Loucy (cell line): ENCODE measurements at regions not wholly inside any gene's neighbourhood (a gene's known extent, or its start where the extent isn't known, plus 50 kb on each side); places are given as distances from the start of the nearest gene placed in this dataset.
A peak's percentile ranks its signal among the peaks of the same experiment; 100 is the strongest.

Experiments used
- H2AFZ ChIP-seq: fragments of 200-600 bp; sonication (generic); 2 replicates; pipeline ENCODE4 v1.6.0; 2016; ENCODE audit warnings: antibody characterized with exemption, mild to moderate bottlenecking, low read length, moderate library complexity
- H3F3A ChIP-seq: fragments of 200-600 bp; 2 replicates; pipeline ENCODE4 v1.6.0; 2016; ENCODE audit warnings: antibody characterized with exemption, low read depth, mild to moderate bottlenecking
- H3K27me3 ChIP-seq: fragments of 200-600 bp; sonication (generic); 2 replicates; pipeline ENCODE4 v1.6.1; 2014; ENCODE audit warnings: low read length, mild to moderate bottlenecking; ENCODE audit not compliant: insufficient read depth, poor library complexity, severe bottlenecking
- H3K36me3 ChIP-seq: fragments of 200-600 bp; sonication (generic); 2 replicates; pipeline ENCODE4 v1.6.1; 2016; ENCODE audit warnings: low read length; ENCODE audit not compliant: insufficient read depth
- H3K4me1 ChIP-seq: fragments of 200-600 bp; sonication (generic); 2 replicates; pipeline ENCODE4 v1.5.1; 2014; ENCODE audit warnings: low read length, mild to moderate bottlenecking; ENCODE audit not compliant: insufficient read depth, poor library complexity, severe bottlenecking
- H3K4me2 ChIP-seq: fragments of 200-600 bp; sonication (generic); 2 replicates; pipeline ENCODE4 v1.6.0; 2014; ENCODE audit warnings: antibody characterized with exemption, low read length, low read depth, mild to moderate bottlenecking; ENCODE audit not compliant: poor library complexity, severe bottlenecking
- H3K4me3 ChIP-seq: fragments of 200-600 bp; sonication (generic); 2 replicates; pipeline ENCODE4 v1.5.1; 2014; ENCODE audit warnings: low read length, mild to moderate bottlenecking, mixed read lengths; ENCODE audit not compliant: poor library complexity, severe bottlenecking
- H3K79me2 ChIP-seq: fragments of 200-600 bp; sonication (generic); 2 replicates; pipeline ENCODE4 v1.6.1; 2014; ENCODE audit warnings: low read length; ENCODE audit not compliant: insufficient read depth
- H3K9ac ChIP-seq: fragments of 200-600 bp; sonication (generic); 2 replicates; pipeline ENCODE4 v1.6.0; 2014; ENCODE audit warnings: mild to moderate bottlenecking, low read depth, low read length, moderate library complexity; ENCODE audit not compliant: poor library complexity, severe bottlenecking
- H3K9me2 ChIP-seq: fragments of 200-600 bp; sonication (generic); replicated peaks from 2 replicates; pipeline ENCODE4 v1.6.1; 2016; ENCODE audit warnings: low read depth, low read length, mixed read lengths
- H3K9me3 ChIP-seq: fragments of 200-600 bp; sonication (generic); 2 replicates; pipeline ENCODE4 v1.6.1; 2014; ENCODE audit warnings: mild to moderate bottlenecking, antibody characterized with exemption, low read length, low read depth; ENCODE audit not compliant: insufficient read depth
- H4K20me1 ChIP-seq: fragments of 200-600 bp; sonication (generic); 2 replicates; pipeline ENCODE4 v1.6.0; 2014; ENCODE audit warnings: antibody characterized with exemption, low read length, mild to moderate bottlenecking; ENCODE audit not compliant: insufficient read depth, poor library complexity, severe bottlenecking
- CTCF ChIP-seq: fragments of 200-600 bp; sonication (generic); conservative IDR thresholded peaks from 2 replicates; pipeline ENCODE4 v1.5.1; 2014; ENCODE audit warnings: mild to moderate bottlenecking, antibody characterized with exemption, low read length
- EZH2phosphoT487 ChIP-seq: fragments of 200-600 bp; IDR thresholded peaks from 2 replicates; pipeline ENCODE4 v1.6.1; 2018; ENCODE audit warnings: antibody characterized with exemption, mild to moderate bottlenecking, moderate library complexity, borderline replicate concordance

GRCh38 chr1:200337831-200338230 is 72.0 kb downstream of the ZNF281 start:
- H3K79me2 ChIP-seq, result no peaks in the 10 kb centered on the region
- H3K4me1 ChIP-seq, result peaks cover 11% of the 10 kb centered on the region
- no peaks in the 10 kb centered on the region for H3K9me3 ChIP-seq
- H3K27me3 ChIP-seq, result no peaks in the 10 kb centered on the region
- H3K9me2 ChIP-seq, result no peaks in the 10 kb centered on the region
- H4K20me1 ChIP-seq, result no peaks in the 10 kb centered on the region
- no peaks in the 10 kb centered on the region for H3F3A ChIP-seq
- TF ChIP-seq CTCF, result no peak
- no peak for TF ChIP-seq EZH2phosphoT487
- peak overlapping the region; percentile 23; the same call in 1 of the 2 replicates for H2AFZ ChIP-seq
- H3K4me2 ChIP-seq, result no peak overlapping the region
- no peaks in the 10 kb centered on the region for H3K36me3 ChIP-seq
- no peak overlapping the region for H3K4me3 ChIP-seq
- H3K9ac ChIP-seq, result no peak overlapping the region

GRCh38 chr1:200337410-200337809 is 72.4 kb downstream of the ZNF281 start:
- H3K9me3 ChIP-seq, result no peaks in the 10 kb centered on the region
- H3K27me3 ChIP-seq, result no peaks in the 10 kb centered on the region
- H3K9me2 ChIP-seq, result no peaks in the 10 kb centered on the region
- no peaks in the 10 kb centered on the region for H3K79me2 ChIP-seq
- H3F3A ChIP-seq, result no peaks in the 10 kb centered on the region
- no peaks in the 10 kb centered on the region for H4K20me1 ChIP-seq
- no peak overlapping the region for H3K4me3 ChIP-seq
- H3K9ac ChIP-seq, result no peak overlapping the region
- H3K4me2 ChIP-seq, result no peak overlapping the region
- no peak overlapping the region for H2AFZ ChIP-seq
- H3K4me1 ChIP-seq, result peaks cover 11% of the 10 kb centered on the region
- no peaks in the 10 kb centered on the region for H3K36me3 ChIP-seq
- no peak for TF ChIP-seq EZH2phosphoT487
- no peak for TF ChIP-seq CTCF

GRCh38 chr1:200336901-200337391 is 72.9 kb downstream of the ZNF281 start:
- H3F3A ChIP-seq, result no peaks in the 10 kb centered on the region
- no peak overlapping the region for H3K9ac ChIP-seq
- no peaks in the 10 kb centered on the region for H3K9me3 ChIP-seq
- H4K20me1 ChIP-seq, result no peaks in the 10 kb centered on the region
- no peaks in the 10 kb centered on the region for H3K79me2 ChIP-seq
- H2AFZ ChIP-seq, result no peak overlapping the region
- H3K4me1 ChIP-seq, result peaks cover 11% of the 10 kb centered on the region
- H3K9me2 ChIP-seq, result no peaks in the 10 kb centered on the region
- no peaks in the 10 kb centered on the region for H3K27me3 ChIP-seq
- no peaks in the 10 kb centered on the region for H3K36me3 ChIP-seq
- H3K4me2 ChIP-seq, result no peak overlapping the region
- H3K4me3 ChIP-seq, result no peak overlapping the region
- TF ChIP-seq CTCF (no peak), EZH2phosphoT487 (no peak)
